A549 (cell line): ENCODE measurements at regions not wholly inside any gene's neighbourhood (a gene's known extent, or its start where the extent isn't known, plus 50 kb on each side); places are given as distances from the start of the nearest gene placed in this dataset.

Experiments used
- BHLHE40 ChIP-seq: IDR thresholded peaks from 2 replicates; pipeline ENCODE4 v1.6.1; 2012; ENCODE audit warnings: low read depth, low read length, inconsistent platforms
- CHD4 ChIP-seq: fragments of 200-600 bp; sonication (generic); IDR thresholded peaks from 2 replicates; pipeline ENCODE4 v1.6.1; 2016; ENCODE audit warnings: antibody characterized with exemption, mild to moderate bottlenecking, borderline replicate concordance
- EHMT2 ChIP-seq: fragments of 200-600 bp; sonication (generic); IDR thresholded peaks from 2 replicates; pipeline ENCODE4 v1.6.1; 2016; ENCODE audit warnings: antibody characterized with exemption, low read depth, mild to moderate bottlenecking, moderate library complexity
- EP300 ChIP-seq, 2 experiments: fragments of >200 bp; sonication (Bioruptor Twin); formaldehyde crosslinking; IDR thresholded peaks; 2 replicates in 1 of 2; 3 replicates in 1 of 2; pipeline ENCODE4 v1.6.1; 2016 to 2017
- JUN ChIP-seq, 2 experiments: fragments of >200 bp; sonication (Bioruptor Twin); formaldehyde crosslinking; IDR thresholded peaks; 2 replicates in 1 of 2; 3 replicates in 1 of 2; pipeline ENCODE4 v1.6.1; 2016 to 2017
- MAFK ChIP-seq: fragments of 450-650 bp; IDR thresholded peaks from 2 replicates; pipeline ENCODE4 v1.6.1; 2014; ENCODE audit not compliant: partially characterized antibody
- PHF8 ChIP-seq: fragments of 200-600 bp; sonication (generic); IDR thresholded peaks from 2 replicates; pipeline ENCODE4 v1.6.1; 2016; ENCODE audit warnings: low read depth, mild to moderate bottlenecking, antibody characterized with exemption, moderate library complexity, borderline replicate concordance
- POLR2A ChIP-seq: IDR thresholded peaks from 2 replicates; pipeline ENCODE4 v1.6.1; 2012; ENCODE audit warnings: mild to moderate bottlenecking, low read length
- RAD21 ChIP-seq, 2 experiments: fragments of >200 bp in 1 of 2; sonication (Bioruptor Twin) in 1 of 2; formaldehyde crosslinking in 1 of 2; IDR thresholded peaks in 1 of 2; conservative IDR thresholded peaks in 1 of 2; 2 replicates in 1 of 2; 3 replicates in 1 of 2; pipeline ENCODE4 v1.6.1; 2012 to 2018; ENCODE audit warnings: inconsistent platforms in 1 of 2
- RFX5 ChIP-seq: fragments of 450-650 bp; IDR thresholded peaks from 2 replicates; pipeline ENCODE4 v1.7.1; 2014; ENCODE audit warnings: antibody characterized with exemption, mild to moderate bottlenecking, moderate library complexity
- TFCP2L1 ChIP-seq: fragments of 250-450 bp; sonication (Bioruptor Pico); IDR thresholded peaks from 2 replicates; pipeline ENCODE4 v1.5.0; 2021; ENCODE audit warnings: mild to moderate bottlenecking
- TF ChIP-seq, protein P1 (sequence below): fragments of >200 bp; sonication (Bioruptor Twin); formaldehyde crosslinking; IDR thresholded peaks from 3 replicates; pipeline ENCODE4 v1.5.1; 2016
- TF ChIP-seq, protein P2 (sequence below): fragments of 450-650 bp; IDR thresholded peaks from 2 replicates; pipeline ENCODE4 v1.6.1; 2014; ENCODE audit warnings: antibody characterized with exemption

GRCh38 chr3:152193673-152194267 is 75.0 kb upstream of the MBNL1 start:
- no peak for TF ChIP-seq BHLHE40
- TF ChIP-seq, protein P1, sequence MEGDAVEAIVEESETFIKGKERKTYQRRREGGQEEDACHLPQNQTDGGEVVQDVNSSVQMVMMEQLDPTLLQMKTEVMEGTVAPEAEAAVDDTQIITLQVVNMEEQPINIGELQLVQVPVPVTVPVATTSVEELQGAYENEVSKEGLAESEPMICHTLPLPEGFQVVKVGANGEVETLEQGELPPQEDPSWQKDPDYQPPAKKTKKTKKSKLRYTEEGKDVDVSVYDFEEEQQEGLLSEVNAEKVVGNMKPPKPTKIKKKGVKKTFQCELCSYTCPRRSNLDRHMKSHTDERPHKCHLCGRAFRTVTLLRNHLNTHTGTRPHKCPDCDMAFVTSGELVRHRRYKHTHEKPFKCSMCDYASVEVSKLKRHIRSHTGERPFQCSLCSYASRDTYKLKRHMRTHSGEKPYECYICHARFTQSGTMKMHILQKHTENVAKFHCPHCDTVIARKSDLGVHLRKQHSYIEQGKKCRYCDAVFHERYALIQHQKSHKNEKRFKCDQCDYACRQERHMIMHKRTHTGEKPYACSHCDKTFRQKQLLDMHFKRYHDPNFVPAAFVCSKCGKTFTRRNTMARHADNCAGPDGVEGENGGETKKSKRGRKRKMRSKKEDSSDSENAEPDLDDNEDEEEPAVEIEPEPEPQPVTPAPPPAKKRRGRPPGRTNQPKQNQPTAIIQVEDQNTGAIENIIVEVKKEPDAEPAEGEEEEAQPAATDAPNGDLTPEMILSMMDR = no peak
- no peak for TF ChIP-seq RFX5
- TF ChIP-seq MAFK = no peak
- no peak for TF ChIP-seq JUN (IDR thresholded peaks at IDR 0.05)
- TF ChIP-seq POLR2A = no peak
- TF ChIP-seq, protein P2, sequence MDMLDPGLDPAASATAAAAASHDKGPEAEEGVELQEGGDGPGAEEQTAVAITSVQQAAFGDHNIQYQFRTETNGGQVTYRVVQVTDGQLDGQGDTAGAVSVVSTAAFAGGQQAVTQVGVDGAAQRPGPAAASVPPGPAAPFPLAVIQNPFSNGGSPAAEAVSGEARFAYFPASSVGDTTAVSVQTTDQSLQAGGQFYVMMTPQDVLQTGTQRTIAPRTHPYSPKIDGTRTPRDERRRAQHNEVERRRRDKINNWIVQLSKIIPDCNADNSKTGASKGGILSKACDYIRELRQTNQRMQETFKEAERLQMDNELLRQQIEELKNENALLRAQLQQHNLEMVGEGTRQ = no peak
- no peak for TF ChIP-seq CHD4
- TF ChIP-seq PHF8 = no peak
- TF ChIP-seq RAD21 (conservative IDR thresholded peaks at IDR 0.05 in 1 of 2, IDR thresholded peaks at IDR 0.05 in 1 of 2) = no peak
- TF ChIP-seq EHMT2 = no peak
- TF ChIP-seq EP300 (IDR thresholded peaks at IDR 0.05) = no peak
- TF ChIP-seq TFCP2L1 (CRISPR knock-in tag) = no peak
